Ovary (tissue), 7 donors: ENCODE measurements at regions not wholly inside any gene's neighbourhood (a gene's known extent, or its start where the extent isn't known, plus 50 kb on each side); places are given as distances from the start of the nearest gene placed in this dataset.

Experiments used
- DNase-seq, 5 donors: peaks; one replicate each; pipeline ENCODE4 v3.0.0-alpha.2; 2019 to 2020
- H3K27ac ChIP-seq, 2 donors: fragments of 200-600 bp; one replicate each; pipeline versions ENCODE4 v1.5.1 to v1.8.0; 2019 to 2022
- H3K27me3 ChIP-seq: fragments of 200-600 bp; one replicate; pipeline ENCODE4 v1.8.0; 2022
- H3K36me3 ChIP-seq: fragments of 200-600 bp; sonication (generic); one replicate; pipeline ENCODE4 v1.5.1; 2019
- H3K4me1 ChIP-seq: one replicate; pipeline ENCODE4 v1.8.1; 2013; ENCODE audit warnings: mild to moderate bottlenecking, moderate library complexity; ENCODE audit not compliant: insufficient read depth
- H3K4me3 ChIP-seq: fragments of 200-600 bp; sonication (generic); one replicate; pipeline ENCODE4 v1.5.1; 2017
- H3K9me3 ChIP-seq, 2 donors: fragments of 200-600 bp in 1 of 2; sonication (generic) in 1 of 2; one replicate each; pipeline versions ENCODE4 v1.5.1 to v1.8.1; 2013 to 2019; ENCODE audit warnings: mild to moderate bottlenecking in 1 of 2, moderate library complexity in 1 of 2
- CTCF ChIP-seq, 3 donors: fragments of 450-650 bp in 2 of 3; fragments of 200-600 bp in 1 of 3; IDR thresholded peaks; one replicate each; pipeline versions ENCODE4 v1.5.1 to v1.8.0; 2016 to 2022; ENCODE audit warnings: antibody characterized with exemption in 3 of 3, mild to moderate bottlenecking in 1 of 3
- EP300 ChIP-seq: sonication (generic); formaldehyde crosslinking; IDR thresholded peaks from one replicate; pipeline ENCODE4 v1.6.1; 2017; ENCODE audit warnings: antibody characterized with exemption
- POLR2A ChIP-seq: fragments of 450-650 bp; IDR thresholded peaks from one replicate; pipeline ENCODE4 v1.6.1; 2017; ENCODE audit warnings: antibody characterized with exemption, mild to moderate bottlenecking, moderate library complexity
- WGBS, 3 donors: extraction: QIAGEN DNeasy Blood & Tissue Kit in 1 of 3; methylation state at CpG; one replicate each; pipeline versions ENCODE4 v1.1.5 to v1.1.7; 2013 to 2017; 5-methylcytosine and 5-hydroxymethylcytosine counted together
- intact Hi-C, 4 donors: fragments of 100-400 bp; cut with DNase I; formaldehyde crosslinking; loops; one replicate each; pipeline versions ENCODE4 v1.11.0 to v1.15.1; 2022 to 2023
- donor health status: DM: no; HTN: no; CAD: no; lungs with moderate emphysema.
- donor health status: DM: no; HTN: no; CAD: no.
- donor health status: Bipolar disorder and iron deficiency.
- donor health status: DM: no; HTN: no; CAD: no.
- donor health status: DM: yes; HTN: yes; CAD: no.

- Histone ChIP-seq H3K27ac (no peak overlapping the region), H3K9me3 (no peaks in the 10 kb centered on the region), H3K4me3 (no peak overlapping the region), H3K36me3 (no peaks in the 10 kb centered on the region), H3K27me3 (no peaks in the 10 kb centered on the region), H3K4me1 (no peaks in the 10 kb centered on the region)
- intact Hi-C loops = no loop called here
- TF ChIP-seq EP300 (no peak), POLR2A (no peak)
- DNase-seq = no peak
These were observed 226.7 kb upstream of the NAV3 start for GRCh38 chr12:77603946-77604345.

- Histone ChIP-seq H3K27me3 (no peaks in the 10 kb centered on the region), H3K4me1 (no peaks in the 10 kb centered on the region), H3K36me3 (no peaks in the 10 kb centered on the region), H3K4me3 (no peak overlapping the region), H3K27ac (no peak overlapping the region), H3K9me3 (no peaks in the 10 kb centered on the region)
- DNase-seq = no peak
- TF ChIP-seq EP300 (no peak), CTCF (IDR thresholded peaks at IDR 0.05) (no peak), POLR2A (no peak)
- 96 to 98% (median 97%) methylated on average over 2 of the region's 2 CpGs for whole genome bisulfite sequencing, 3 donors
- intact Hi-C loops = no loop called here
These were observed 229.6 kb upstream of the NAV3 start for GRCh38 chr12:77601069-77601468.

- Histone ChIP-seq H3K4me1 (no peaks in the 10 kb centered on the region), H3K9me3 (no peaks in the 10 kb centered on the region), H3K27ac (no peak overlapping the region), H3K27me3 (no peaks in the 10 kb centered on the region), H3K4me3 (no peak overlapping the region), H3K36me3 (no peaks in the 10 kb centered on the region)
- intact Hi-C loops = no loop called here
- no peak for DNase-seq
- TF ChIP-seq EP300 (no peak), CTCF (IDR thresholded peaks at IDR 0.05) (no peak), POLR2A (no peak)
- WGBS, 3 donors = 81 to 97% (median 89%) methylated on average over 1 of the region's 1 CpG
These were observed 230.2 kb upstream of the NAV3 start for GRCh38 chr12:77600468-77600843.

GRCh38 chr12:77599782-77600467 is 230.8 kb upstream of the NAV3 start:
- no peaks in the 10 kb centered on the region for H3K36me3 ChIP-seq
- intact Hi-C loops = no loop called here
- H3K27me3 ChIP-seq = no peaks in the 10 kb centered on the region
- no peak overlapping the region for H3K4me3 ChIP-seq
- no peak overlapping the region for H3K27ac ChIP-seq
- no peaks in the 10 kb centered on the region for H3K9me3 ChIP-seq
- TF ChIP-seq CTCF (IDR thresholded peaks at IDR 0.05) = no peak
- no peak for TF ChIP-seq POLR2A
- no peak for TF ChIP-seq EP300
- H3K4me1 ChIP-seq = no peaks in the 10 kb centered on the region
- no peak for DNase-seq

- no peak overlapping the region for H3K4me3 ChIP-seq
- DNase-seq = no peak
- WGBS, 3 donors = 95 to 98% (median 96%) methylated on average over 3 of the region's 3 CpGs
- H3K36me3 ChIP-seq = no peaks in the 10 kb centered on the region
- no peaks in the 10 kb centered on the region for H3K4me1 ChIP-seq
- H3K27ac ChIP-seq = no peak overlapping the region
- no peaks in the 10 kb centered on the region for H3K9me3 ChIP-seq
- TF ChIP-seq CTCF (IDR thresholded peaks at IDR 0.05) (no peak), POLR2A (no peak), EP300 (no peak)
- intact Hi-C loops = no loop called here
- H3K27me3 ChIP-seq = no peaks in the 10 kb centered on the region
These were observed 236.3 kb upstream of the NAV3 start for GRCh38 chr12:77594366-77594765.
